ENCODE measurements at regions not wholly inside any gene's neighbourhood (a gene's known extent, or its start where the extent isn't known, plus 50 kb on each side); places are given as distances from the start of the nearest gene placed in this dataset.

- TF ChIP-seq, protein P1, sequence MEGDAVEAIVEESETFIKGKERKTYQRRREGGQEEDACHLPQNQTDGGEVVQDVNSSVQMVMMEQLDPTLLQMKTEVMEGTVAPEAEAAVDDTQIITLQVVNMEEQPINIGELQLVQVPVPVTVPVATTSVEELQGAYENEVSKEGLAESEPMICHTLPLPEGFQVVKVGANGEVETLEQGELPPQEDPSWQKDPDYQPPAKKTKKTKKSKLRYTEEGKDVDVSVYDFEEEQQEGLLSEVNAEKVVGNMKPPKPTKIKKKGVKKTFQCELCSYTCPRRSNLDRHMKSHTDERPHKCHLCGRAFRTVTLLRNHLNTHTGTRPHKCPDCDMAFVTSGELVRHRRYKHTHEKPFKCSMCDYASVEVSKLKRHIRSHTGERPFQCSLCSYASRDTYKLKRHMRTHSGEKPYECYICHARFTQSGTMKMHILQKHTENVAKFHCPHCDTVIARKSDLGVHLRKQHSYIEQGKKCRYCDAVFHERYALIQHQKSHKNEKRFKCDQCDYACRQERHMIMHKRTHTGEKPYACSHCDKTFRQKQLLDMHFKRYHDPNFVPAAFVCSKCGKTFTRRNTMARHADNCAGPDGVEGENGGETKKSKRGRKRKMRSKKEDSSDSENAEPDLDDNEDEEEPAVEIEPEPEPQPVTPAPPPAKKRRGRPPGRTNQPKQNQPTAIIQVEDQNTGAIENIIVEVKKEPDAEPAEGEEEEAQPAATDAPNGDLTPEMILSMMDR (conservative IDR thresholded peaks at IDR 0.05; ENCODE audit: low read depth, low read length): no peak
- TF ChIP-seq EZH2 (IDR thresholded peaks at IDR 0.05; ENCODE audit: low read length, unreplicated experiment): no peak
- no peak for TF ChIP-seq EZH2phosphoT487 (IDR thresholded peaks at IDR 0.05; ENCODE audit: borderline replicate concordance, low read length)
Observed at GRCh38 chr9:11868795-11869194, 824.4 kb upstream of the TYRP1 start.
